NT2/D1 (cell line): ENCODE measurements at regions not wholly inside any gene's neighbourhood (a gene's known extent, or its start where the extent isn't known, plus 50 kb on each side); places are given as distances from the start of the nearest gene placed in this dataset.

Experiments used
- SUZ12 ChIP-seq: IDR thresholded peaks from 2 replicates; pipeline ENCODE4 v1.6.1; 2011; ENCODE audit not compliant: insufficient read length, insufficient read depth; ENCODE audit errors: extremely low read depth
- YY1 ChIP-seq: IDR thresholded peaks from 2 replicates; pipeline ENCODE4 v1.6.1; 2011; ENCODE audit not compliant: insufficient read length, insufficient read depth
- ZNF274 ChIP-seq: IDR thresholded peaks from 2 replicates; pipeline ENCODE4 v1.6.1; 2011; ENCODE audit warnings: mild to moderate bottlenecking, low read depth, low read length

- TF ChIP-seq ZNF274 = no peak
- no peak for TF ChIP-seq SUZ12
- no peak for TF ChIP-seq YY1
Observed at GRCh38 chr18:44135741-44136140, 544.9 kb upstream of the SETBP1 start.
